ENCODE measurements at regions not wholly inside any gene's neighbourhood (a gene's known extent, or its start where the extent isn't known, plus 50 kb on each side); places are given as distances from the start of the nearest gene placed in this dataset.

GRCh38 chr3:117184574-117184973, 475.0 kb downstream of the TUSC7 start:
- H3K9me3 ChIP-seq (ENCODE audit: control insufficient read depth in 1 of 2, insufficient read depth in 1 of 2, low read length in 2 of 2) = no peaks in the 10 kb centered on the region
- Mint-ChIP-seq H3K9me3 (no peaks in the 10 kb centered on the region), H3K4me3 (no peak overlapping the region), H3K27me3 (no peaks in the 10 kb centered on the region), H3K27ac (no peak overlapping the region), H3K36me3 (ENCODE audit: low read depth) (no peaks in the 10 kb centered on the region), H3K4me1 (ENCODE audit: low read depth) (no peaks in the 10 kb centered on the region)
- no peaks in the 10 kb centered on the region for H3K4me1 ChIP-seq (ENCODE audit: insufficient read depth, low read length)
- POLR2A ChIA-PET = no interaction called here
- TF ChIP-seq CTCF (IDR thresholded peaks at IDR 0.05) = no peak
- CTCF ChIA-PET = no interaction called here
- H3K27me3 ChIP-seq (ENCODE audit: control insufficient read depth in 1 of 2, insufficient read depth in 2 of 2, low read length in 2 of 2) = no peaks in the 10 kb centered on the region
- DNase-seq = no peak
- H3K36me3 ChIP-seq (ENCODE audit: insufficient read depth, low read length) = no peaks in the 10 kb centered on the region
- no peak overlapping the region for H3K27ac ChIP-seq (ENCODE audit: low read depth in 1 of 2, low read length in 2 of 2)
- no peak overlapping the region for H3K4me3 ChIP-seq (ENCODE audit: low read length)
- no peak for ATAC-seq (ENCODE audit: poor library complexity)
- intact Hi-C loops (cut with DNase I, micrococcal nuclease) = no loop called here

- TF ChIP-seq CTCF (IDR thresholded peaks at IDR 0.05) = no peak
Measured at GRCh38 chr3:117191245-117191644, 481.7 kb downstream of the TUSC7 start.

GRCh38 chr3:117192888-117193287, 483.3 kb downstream of the TUSC7 start:
- TF ChIP-seq CTCF (IDR thresholded peaks at IDR 0.05) = no peak
- Mint-ChIP-seq H3K4me1 (ENCODE audit: low read depth) (no peaks in the 10 kb centered on the region), H3K27ac (no peak overlapping the region), H3K9me3 (no peaks in the 10 kb centered on the region), H3K27me3 (no peaks in the 10 kb centered on the region), H3K36me3 (ENCODE audit: low read depth) (no peaks in the 10 kb centered on the region), H3K4me3 (no peak overlapping the region)
- intact Hi-C loops (cut with DNase I, micrococcal nuclease) = no loop called here
- Histone ChIP-seq H3K27ac (ENCODE audit: low read depth in 1 of 2, low read length in 2 of 2) (no peak overlapping the region), H3K36me3 (ENCODE audit: insufficient read depth, low read length) (no peaks in the 10 kb centered on the region), H3K4me3 (ENCODE audit: low read length) (no peak overlapping the region), H3K4me1 (ENCODE audit: insufficient read depth, low read length) (no peaks in the 10 kb centered on the region), H3K27me3 (ENCODE audit: control insufficient read depth in 1 of 2, insufficient read depth in 2 of 2, low read length in 2 of 2) (no peaks in the 10 kb centered on the region), H3K9me3 (ENCODE audit: control insufficient read depth in 1 of 2, insufficient read depth in 1 of 2, low read length in 2 of 2) (no peaks in the 10 kb centered on the region)
- POLR2A ChIA-PET = no interaction called here
- CTCF ChIA-PET = no interaction called here
- ATAC-seq (ENCODE audit: poor library complexity) (no peak), DNase-seq (no peak)

More at GRCh38 chr3:117191245-117191644, 481.7 kb downstream of the TUSC7 start:
- POLR2A ChIA-PET = no interaction called here
- Histone ChIP-seq H3K27me3 (ENCODE audit: control insufficient read depth in 1 of 2, insufficient read depth in 2 of 2, low read length in 2 of 2) (no peaks in the 10 kb centered on the region), H3K9me3 (ENCODE audit: control insufficient read depth in 1 of 2, insufficient read depth in 1 of 2, low read length in 2 of 2) (no peaks in the 10 kb centered on the region), H3K4me3 (ENCODE audit: low read length) (no peak overlapping the region), H3K36me3 (ENCODE audit: insufficient read depth, low read length) (no peaks in the 10 kb centered on the region), H3K4me1 (ENCODE audit: insufficient read depth, low read length) (no peaks in the 10 kb centered on the region), H3K27ac (ENCODE audit: low read depth in 1 of 2, low read length in 2 of 2) (no peak overlapping the region)
- Mint-ChIP-seq H3K9me3 (no peaks in the 10 kb centered on the region), H3K36me3 (ENCODE audit: low read depth) (no peaks in the 10 kb centered on the region), H3K4me3 (no peak overlapping the region), H3K4me1 (ENCODE audit: low read depth) (no peaks in the 10 kb centered on the region), H3K27ac (no peak overlapping the region), H3K27me3 (no peaks in the 10 kb centered on the region)
- no peak for DNase-seq
- no peak for ATAC-seq (ENCODE audit: poor library complexity)
- intact Hi-C loops (cut with DNase I, micrococcal nuclease) = no loop called here
- CTCF ChIA-PET = no interaction called here

Data from CD4-positive, alpha-beta T cell (primary cell).